MM.1S (cell line): ENCODE measurements at regions not wholly inside any gene's neighbourhood (a gene's known extent, or its start where the extent isn't known, plus 50 kb on each side); places are given as distances from the start of the nearest gene placed in this dataset.

Experiments
- DNase-seq: peaks from one replicate; pipeline ENCODE4 v3.0.0-alpha.2; 2015
- H2AFZ ChIP-seq: fragments of 300-600 bp; sonication (generic); 2 replicates; pipeline ENCODE4 v1.6.0; 2016; ENCODE audit warnings: antibody characterized with exemption, low read length
- H3F3A ChIP-seq: fragments of 300-600 bp; sonication (generic); 2 replicates; pipeline ENCODE4 v1.6.1; 2016; ENCODE audit warnings: mild to moderate bottlenecking, antibody characterized with exemption, low read length, moderate library complexity, mixed read lengths; ENCODE audit not compliant: insufficient read depth
- H3K27ac ChIP-seq: fragments of 300-600 bp; sonication (generic); 2 replicates; pipeline ENCODE4 v1.5.1; 2016; ENCODE audit warnings: mild to moderate bottlenecking, low read length
- H3K27me3 ChIP-seq: fragments of 300-600 bp; sonication (generic); replicated peaks from 2 replicates; pipeline ENCODE4 v1.6.0; 2016; ENCODE audit warnings: low read length; ENCODE audit not compliant: insufficient read depth
- H3K36me3 ChIP-seq: fragments of 300-600 bp; sonication (generic); replicated peaks from 2 replicates; pipeline ENCODE4 v1.6.1; 2016; ENCODE audit warnings: mild to moderate bottlenecking, low read length, mixed read lengths; ENCODE audit not compliant: insufficient read depth
- H3K4me1 ChIP-seq: fragments of 300-600 bp; sonication (generic); 2 replicates; pipeline ENCODE4 v1.6.1; 2016; ENCODE audit warnings: low read length, mixed read lengths
- H3K4me2 ChIP-seq: fragments of 300-600 bp; sonication (generic); 2 replicates; pipeline ENCODE4 v1.6.0; 2016; ENCODE audit warnings: low read depth, low read length
- H3K4me3 ChIP-seq: fragments of 300-600 bp; sonication (generic); 2 replicates; pipeline ENCODE4 v1.5.1; 2016; ENCODE audit warnings: low read length, mixed read lengths
- H3K79me2 ChIP-seq: fragments of 300-600 bp; sonication (generic); 2 replicates; pipeline ENCODE4 v1.6.1; 2016; ENCODE audit warnings: mixed run types, low read length, mixed read lengths
- H3K9ac ChIP-seq: fragments of 300-600 bp; sonication (generic); 2 replicates; pipeline ENCODE4 v1.6.1; 2016; ENCODE audit warnings: low read length, mixed read lengths
- H3K9me2 ChIP-seq: fragments of 300-600 bp; sonication (generic); replicated peaks from 2 replicates; pipeline ENCODE4 v1.6.1; 2016; ENCODE audit warnings: mild to moderate bottlenecking, low read length, mixed read lengths; ENCODE audit not compliant: insufficient read depth
- H3K9me3 ChIP-seq: fragments of 300-600 bp; sonication (generic); replicated peaks from 2 replicates; pipeline ENCODE4 v1.6.1; 2016; ENCODE audit warnings: mild to moderate bottlenecking, low read length, mixed read lengths; ENCODE audit not compliant: insufficient read depth
- H4K20me1 ChIP-seq: fragments of 300-600 bp; sonication (generic); 2 replicates; pipeline ENCODE4 v1.6.1; 2016; ENCODE audit warnings: mild to moderate bottlenecking, low read length, moderate library complexity, mixed read lengths; ENCODE audit not compliant: insufficient read depth
- EZH2 ChIP-seq: fragments of 300-600 bp; sonication (generic); optimal IDR thresholded peaks from 2 replicates; pipeline ENCODE3; 2017; ENCODE audit warnings: low read depth, mild to moderate bottlenecking, antibody characterized with exemption, low read length, mixed read lengths
- EZH2phosphoT487 ChIP-seq: fragments of 300-600 bp; sonication (generic); IDR thresholded peaks from 2 replicates; pipeline ENCODE4 v1.6.1; 2018; ENCODE audit warnings: antibody characterized with exemption, low read length
- TF ChIP-seq, protein P1 (sequence below): fragments of 300-600 bp; sonication (generic); IDR thresholded peaks from 2 replicates; pipeline ENCODE4 v1.5.1; 2016; ENCODE audit warnings: antibody characterized with exemption, low read length, mixed read lengths

GRCh38 chr12:28948685-28949084, 200.4 kb upstream of the FAR2 start:
- H3K4me2 ChIP-seq, result no peak overlapping the region
- H3K36me3 ChIP-seq, result no peaks in the 10 kb centered on the region
- no peak for DNase-seq
- no peaks in the 10 kb centered on the region for H3K4me1 ChIP-seq
- no peak overlapping the region for H2AFZ ChIP-seq
- H3K79me2 ChIP-seq, result no peaks in the 10 kb centered on the region
- H3K4me3 ChIP-seq, result no peak overlapping the region
- TF ChIP-seq EZH2 (no peak), EZH2phosphoT487 (no peak)
- TF ChIP-seq, protein P1, sequence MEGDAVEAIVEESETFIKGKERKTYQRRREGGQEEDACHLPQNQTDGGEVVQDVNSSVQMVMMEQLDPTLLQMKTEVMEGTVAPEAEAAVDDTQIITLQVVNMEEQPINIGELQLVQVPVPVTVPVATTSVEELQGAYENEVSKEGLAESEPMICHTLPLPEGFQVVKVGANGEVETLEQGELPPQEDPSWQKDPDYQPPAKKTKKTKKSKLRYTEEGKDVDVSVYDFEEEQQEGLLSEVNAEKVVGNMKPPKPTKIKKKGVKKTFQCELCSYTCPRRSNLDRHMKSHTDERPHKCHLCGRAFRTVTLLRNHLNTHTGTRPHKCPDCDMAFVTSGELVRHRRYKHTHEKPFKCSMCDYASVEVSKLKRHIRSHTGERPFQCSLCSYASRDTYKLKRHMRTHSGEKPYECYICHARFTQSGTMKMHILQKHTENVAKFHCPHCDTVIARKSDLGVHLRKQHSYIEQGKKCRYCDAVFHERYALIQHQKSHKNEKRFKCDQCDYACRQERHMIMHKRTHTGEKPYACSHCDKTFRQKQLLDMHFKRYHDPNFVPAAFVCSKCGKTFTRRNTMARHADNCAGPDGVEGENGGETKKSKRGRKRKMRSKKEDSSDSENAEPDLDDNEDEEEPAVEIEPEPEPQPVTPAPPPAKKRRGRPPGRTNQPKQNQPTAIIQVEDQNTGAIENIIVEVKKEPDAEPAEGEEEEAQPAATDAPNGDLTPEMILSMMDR, result no peak
- H3K27ac ChIP-seq, result no peak overlapping the region
- no peaks in the 10 kb centered on the region for H3K9me3 ChIP-seq
- H3F3A ChIP-seq, result no peaks in the 10 kb centered on the region
- H4K20me1 ChIP-seq, result no peaks in the 10 kb centered on the region
- H3K9me2 ChIP-seq, result no peaks in the 10 kb centered on the region
- no peaks in the 10 kb centered on the region for H3K27me3 ChIP-seq
- no peak overlapping the region for H3K9ac ChIP-seq

GRCh38 chr12:28949184-28949583, 199.9 kb upstream of the FAR2 start:
- Histone ChIP-seq H3K4me1 (no peaks in the 10 kb centered on the region), H4K20me1 (no peaks in the 10 kb centered on the region), H3K9me2 (no peaks in the 10 kb centered on the region), H3K4me3 (no peak overlapping the region), H3K9ac (no peak overlapping the region), H3K27ac (no peak overlapping the region), H3K36me3 (no peaks in the 10 kb centered on the region), H3K4me2 (no peak overlapping the region), H2AFZ (no peak overlapping the region), H3F3A (no peaks in the 10 kb centered on the region), H3K79me2 (no peaks in the 10 kb centered on the region), H3K9me3 (no peaks in the 10 kb centered on the region), H3K27me3 (no peaks in the 10 kb centered on the region)
- no peak for DNase-seq
- TF ChIP-seq, protein P1, result no peak
- TF ChIP-seq EZH2 (no peak), EZH2phosphoT487 (no peak)

DNA sequence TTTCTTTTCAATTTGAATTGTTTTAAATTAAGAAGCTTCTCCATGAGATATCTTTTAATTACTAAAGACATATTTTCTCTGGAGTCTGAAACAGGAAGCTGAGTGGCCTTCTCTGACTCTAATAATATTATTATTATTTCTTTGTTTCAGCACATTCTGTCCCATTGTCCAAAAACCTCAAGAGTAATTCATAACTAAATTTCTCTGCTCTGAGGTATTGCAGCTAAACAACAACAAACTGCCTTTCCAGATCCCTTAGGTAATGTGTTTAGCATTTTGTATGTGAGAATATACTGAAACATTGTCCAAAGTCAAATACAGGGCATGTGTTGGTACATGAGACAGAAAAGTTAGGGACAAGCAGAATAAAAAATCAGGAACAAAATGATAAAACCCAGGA, 199.0 kb upstream of the FAR2 start:
- H3K79me2 ChIP-seq, result no peaks in the 10 kb centered on the region
- H2AFZ ChIP-seq, result no peak overlapping the region
- no peaks in the 10 kb centered on the region for H3K9me3 ChIP-seq
- no peaks in the 10 kb centered on the region for H3F3A ChIP-seq
- H3K27me3 ChIP-seq, result no peaks in the 10 kb centered on the region
- DNase-seq, result no peak
- no peak overlapping the region for H3K27ac ChIP-seq
- no peak overlapping the region for H3K4me2 ChIP-seq
- no peak overlapping the region for H3K9ac ChIP-seq
- H4K20me1 ChIP-seq, result no peaks in the 10 kb centered on the region
- H3K4me1 ChIP-seq, result no peaks in the 10 kb centered on the region
- TF ChIP-seq EZH2phosphoT487 (no peak), EZH2 (no peak)
- TF ChIP-seq, protein P1, result no peak
- no peaks in the 10 kb centered on the region for H3K36me3 ChIP-seq
- no peaks in the 10 kb centered on the region for H3K9me2 ChIP-seq
- H3K4me3 ChIP-seq, result no peak overlapping the region
